CD4-positive, alpha-beta T cell (primary cell): ENCODE measurements at regions not wholly inside any gene's neighbourhood (a gene's known extent, or its start where the extent isn't known, plus 50 kb on each side); places are given as distances from the start of the nearest gene placed in this dataset.

Experiments used
- ATAC-seq: fragments of 200-7000 bp; cut with Tn5 transposase; one replicate; pipeline ENCODE4 v1.10.0; 2022; ENCODE audit warnings: mild to moderate bottlenecking; ENCODE audit not compliant: poor library complexity
- CTCF ChIA-PET: fragments of 350-600 bp; sonication (Branson Sonifier 250); formaldehyde crosslinking; loops from one replicate; lab custom pipeline; 2021; ENCODE audit warnings: antibody characterized with exemption, inconsistent platforms; lab: Charles Lee
- POLR2A ChIA-PET: fragments of 350-600 bp; sonication (Branson Sonifier 250); formaldehyde crosslinking; loops from one replicate; lab custom pipeline; 2021; ENCODE audit warnings: antibody characterized with exemption, inconsistent platforms; lab: Charles Lee
- DNase-seq, 14 experiments: peaks; one replicate each; pipeline ENCODE4 v3.0.0-alpha.2; 2013 to 2020; ENCODE audit warnings: mixed read lengths in 2 of 14
- H3K27ac ChIP-seq, 2 donors: one replicate each; pipeline versions ENCODE4 v1.5.1 to v1.7.0; 2013; ENCODE audit warnings: low read length in 2 of 2, low read depth in 1 of 2, mild to moderate bottlenecking in 1 of 2
- H3K27me3 ChIP-seq, 2 experiments: 1 replicate in 1 of 2; 2 replicates in 1 of 2; pipeline versions ENCODE4 v1.6.1 to v1.7.0; 2013; ENCODE audit warnings: low read length in 2 of 2, control low read depth in 1 of 2, mild to moderate bottlenecking in 1 of 2, moderate library complexity in 1 of 2; ENCODE audit not compliant: insufficient read depth in 2 of 2, control insufficient read depth in 1 of 2
- H3K36me3 ChIP-seq: one replicate; pipeline ENCODE4 v1.6.1; 2013; ENCODE audit warnings: low read length, control low read depth; ENCODE audit not compliant: insufficient read depth
- H3K4me1 ChIP-seq: one replicate; pipeline ENCODE4 v1.6.1; 2013; ENCODE audit warnings: low read length, control low read depth; ENCODE audit not compliant: insufficient read depth
- H3K4me3 ChIP-seq: one replicate; pipeline ENCODE4 v1.5.1; 2013; ENCODE audit warnings: mild to moderate bottlenecking, low read length, moderate library complexity
- H3K9me3 ChIP-seq, 2 experiments: 1 replicate in 1 of 2; 2 replicates in 1 of 2; pipeline versions ENCODE4 v1.6.1 to v1.7.0; 2013; ENCODE audit warnings: low read length in 2 of 2, mild to moderate bottlenecking in 2 of 2, control low read depth in 1 of 2, moderate library complexity in 1 of 2; ENCODE audit not compliant: control insufficient read depth in 1 of 2, insufficient read depth in 1 of 2
- H3K27ac Mint-ChIP-seq: one replicate; pipeline ENCODE4 v1.8.0; 2020; ENCODE audit warnings: mixed read lengths
- H3K27me3 Mint-ChIP-seq: one replicate; pipeline ENCODE4 v1.8.0; 2021; ENCODE audit warnings: mixed read lengths
- H3K36me3 Mint-ChIP-seq: one replicate; pipeline ENCODE4 v1.8.0; 2021; ENCODE audit warnings: low read depth, mixed read lengths
- H3K4me1 Mint-ChIP-seq: one replicate; pipeline ENCODE4 v1.8.0; 2021; ENCODE audit warnings: low read depth, mixed read lengths
- H3K4me3 Mint-ChIP-seq: one replicate; pipeline ENCODE4 v1.8.0; 2020; ENCODE audit warnings: mild to moderate bottlenecking, mixed read lengths
- H3K9me3 Mint-ChIP-seq: one replicate; pipeline ENCODE4 v1.8.0; 2020; ENCODE audit warnings: mixed read lengths
- intact Hi-C, 2 experiments: fragments of 100-400 bp; cut with DNase I in 1 of 2; cut with micrococcal nuclease in 1 of 2; formaldehyde crosslinking; loops; one replicate each; pipeline versions ENCODE4 v1.15.1 to v1.9.0; 2023 to 2025; cut with DNase I, micrococcal nuclease
- TF ChIP-seq, protein P1 (sequence below): fragments of 200-600 bp; IDR thresholded peaks from one replicate; pipeline ENCODE4 v1.8.0; 2022; ENCODE audit warnings: antibody characterized with exemption, mild to moderate bottlenecking

- Mint-ChIP-seq H3K27me3 (peaks cover 8% of the 10 kb centered on the region), H3K27ac (no peak overlapping the region), H3K4me1 (no peaks in the 10 kb centered on the region), H3K36me3 (no peaks in the 10 kb centered on the region), H3K4me3 (no peak overlapping the region), H3K9me3 (no peaks in the 10 kb centered on the region)
- ChIA-PET CTCF (no interaction called here), POLR2A (no interaction called here)
- DNase-seq: no peak
- H3K27me3 ChIP-seq: no peaks in the 10 kb centered on the region
- no peak for ATAC-seq
- no peak overlapping the region for H3K4me3 ChIP-seq
- intact Hi-C loops: no loop called here
- no peak overlapping the region for H3K27ac ChIP-seq
- H3K9me3 ChIP-seq: no peaks in the 10 kb centered on the region
- no peaks in the 10 kb centered on the region for H3K36me3 ChIP-seq
- no peaks in the 10 kb centered on the region for H3K4me1 ChIP-seq
- TF ChIP-seq, protein P1, sequence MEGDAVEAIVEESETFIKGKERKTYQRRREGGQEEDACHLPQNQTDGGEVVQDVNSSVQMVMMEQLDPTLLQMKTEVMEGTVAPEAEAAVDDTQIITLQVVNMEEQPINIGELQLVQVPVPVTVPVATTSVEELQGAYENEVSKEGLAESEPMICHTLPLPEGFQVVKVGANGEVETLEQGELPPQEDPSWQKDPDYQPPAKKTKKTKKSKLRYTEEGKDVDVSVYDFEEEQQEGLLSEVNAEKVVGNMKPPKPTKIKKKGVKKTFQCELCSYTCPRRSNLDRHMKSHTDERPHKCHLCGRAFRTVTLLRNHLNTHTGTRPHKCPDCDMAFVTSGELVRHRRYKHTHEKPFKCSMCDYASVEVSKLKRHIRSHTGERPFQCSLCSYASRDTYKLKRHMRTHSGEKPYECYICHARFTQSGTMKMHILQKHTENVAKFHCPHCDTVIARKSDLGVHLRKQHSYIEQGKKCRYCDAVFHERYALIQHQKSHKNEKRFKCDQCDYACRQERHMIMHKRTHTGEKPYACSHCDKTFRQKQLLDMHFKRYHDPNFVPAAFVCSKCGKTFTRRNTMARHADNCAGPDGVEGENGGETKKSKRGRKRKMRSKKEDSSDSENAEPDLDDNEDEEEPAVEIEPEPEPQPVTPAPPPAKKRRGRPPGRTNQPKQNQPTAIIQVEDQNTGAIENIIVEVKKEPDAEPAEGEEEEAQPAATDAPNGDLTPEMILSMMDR: no peak
Observed at GRCh38 chrX:3526071-3526470, 179.6 kb upstream of the MXRA5 start.

DNA sequence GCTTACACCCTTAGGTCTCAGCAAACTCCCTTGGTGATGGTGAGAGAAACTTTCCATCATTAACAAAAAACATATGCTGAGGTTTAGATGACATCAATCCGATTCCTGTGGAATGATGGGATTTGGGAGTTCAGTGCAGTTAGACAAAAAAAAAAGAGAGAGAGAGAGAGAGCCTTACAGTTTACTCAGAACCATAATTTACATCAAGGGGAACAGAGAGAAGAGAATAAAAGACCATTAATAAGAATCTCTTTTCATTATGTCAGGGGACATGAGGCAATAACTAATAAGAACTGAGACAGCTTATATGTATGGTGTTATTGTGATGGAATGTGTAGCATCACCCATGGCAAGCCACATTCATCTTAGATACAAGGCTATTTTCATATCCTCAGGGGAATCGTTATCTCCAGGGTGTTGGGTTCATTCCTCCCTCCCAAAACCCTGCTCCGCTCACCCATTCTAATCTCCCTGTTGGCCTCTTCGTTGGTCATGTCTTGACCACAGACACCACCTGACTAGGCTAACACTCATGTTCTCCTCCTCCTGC, 175.7 kb upstream of the MXRA5 start:
- Histone ChIP-seq H3K4me3 (no peak overlapping the region), H3K4me1 (no peaks in the 10 kb centered on the region), H3K9me3 (no peaks in the 10 kb centered on the region), H3K27me3 (no peaks in the 10 kb centered on the region), H3K36me3 (no peaks in the 10 kb centered on the region), H3K27ac (no peak overlapping the region)
- no peak overlapping the region for H3K4me3 Mint-ChIP-seq
- intact Hi-C loops: no loop called here
- TF ChIP-seq, protein P1: no peak
- ChIA-PET CTCF (no interaction called here), POLR2A (no interaction called here)
- ATAC-seq (no peak), DNase-seq (no peak)
- no peak overlapping the region for H3K27ac Mint-ChIP-seq
- H3K4me1 Mint-ChIP-seq: no peaks in the 10 kb centered on the region
- no peaks in the 10 kb centered on the region for H3K9me3 Mint-ChIP-seq
- no peaks in the 10 kb centered on the region for H3K36me3 Mint-ChIP-seq
- H3K27me3 Mint-ChIP-seq: no peaks in the 10 kb centered on the region

GRCh38 chrX:3521396-3521795, 174.9 kb upstream of the MXRA5 start:
- H3K36me3 Mint-ChIP-seq: no peaks in the 10 kb centered on the region
- CTCF ChIA-PET: no interaction called here

More at GRCh38 chrX:3521396-3521795, 174.9 kb upstream of the MXRA5 start:
- intact Hi-C loops: no loop called here
- H3K4me1 ChIP-seq: no peaks in the 10 kb centered on the region
- H3K27me3 ChIP-seq: no peaks in the 10 kb centered on the region
- no peak for DNase-seq
- no peaks in the 10 kb centered on the region for H3K9me3 Mint-ChIP-seq
- H3K27ac Mint-ChIP-seq: no peak overlapping the region
- H3K9me3 ChIP-seq: no peaks in the 10 kb centered on the region
- H3K36me3 ChIP-seq: no peaks in the 10 kb centered on the region
- TF ChIP-seq, protein P1: no peak
- POLR2A ChIA-PET: no interaction called here
- no peak overlapping the region for H3K27ac ChIP-seq
- H3K4me3 ChIP-seq: no peak overlapping the region
- no peaks in the 10 kb centered on the region for H3K4me1 Mint-ChIP-seq
- no peak for ATAC-seq
- H3K27me3 Mint-ChIP-seq: no peaks in the 10 kb centered on the region
- H3K4me3 Mint-ChIP-seq: no peak overlapping the region
